Stimulated activated CD4-positive, alpha-beta T cell treated with anti-CD3 and anti-CD28 coated beads, Interleukin-1b, Interleukin-23, amount 100 ng/mL, for 1 hour (primary cell): ENCODE measurements at regions not wholly inside any gene's neighbourhood (a gene's known extent, or its start where the extent isn't known, plus 50 kb on each side); places are given as distances from the start of the nearest gene placed in this dataset.

Source experiments
- DNase-seq, 2 donors: peaks; one replicate each; pipeline ENCODE4 v3.0.0-alpha.2; 2020; ENCODE audit warnings: low read depth in 2 of 2

- no peak for DNase-seq
Observed at GRCh38 chr10:62744136-62744535, 60.4 kb upstream of the ADO start.

GRCh38 chr10:62745581-62745980 is 58.9 kb upstream of the ADO start:
- DNase-seq, result no peak

GRCh38 chr10:62746951-62747729 is 57.4 kb upstream of the ADO start:
- DNase-seq, result no peak

- no peak for DNase-seq
Observed at GRCh38 chr10:62748386-62748785, 56.1 kb upstream of the ADO start.

- DNase-seq, result no peak
Observed at GRCh38 chr10:62749093-62749683, 55.3 kb upstream of the ADO start.
